ENCODE measurements at regions not wholly inside any gene's neighbourhood (a gene's known extent, or its start where the extent isn't known, plus 50 kb on each side); places are given as distances from the start of the nearest gene placed in this dataset.

- no peak overlapping the region for H3K27ac Mint-ChIP-seq (ENCODE audit: unreplicated experiment)
- no peaks in the 10 kb centered on the region for H3K9me3 Mint-ChIP-seq (ENCODE audit: unreplicated experiment)
- no peak for TF ChIP-seq CTCF (IDR thresholded peaks at IDR 0.05)
- H3K27me3 Mint-ChIP-seq (ENCODE audit: unreplicated experiment) = peaks cover 2% of the 10 kb centered on the region
- no peaks in the 10 kb centered on the region for H3K36me3 Mint-ChIP-seq (ENCODE audit: unreplicated experiment)
- no peak overlapping the region for H3K4me3 Mint-ChIP-seq (ENCODE audit: unreplicated experiment)
- H3K4me1 Mint-ChIP-seq (ENCODE audit: unreplicated experiment) = no peaks in the 10 kb centered on the region
- no peak for DNase-seq (ENCODE audit: extremely low spot score, unreplicated experiment)
Observed at GRCh38 chr2:16022548-16023240, 82.3 kb downstream of the MYCN start.

DNA sequence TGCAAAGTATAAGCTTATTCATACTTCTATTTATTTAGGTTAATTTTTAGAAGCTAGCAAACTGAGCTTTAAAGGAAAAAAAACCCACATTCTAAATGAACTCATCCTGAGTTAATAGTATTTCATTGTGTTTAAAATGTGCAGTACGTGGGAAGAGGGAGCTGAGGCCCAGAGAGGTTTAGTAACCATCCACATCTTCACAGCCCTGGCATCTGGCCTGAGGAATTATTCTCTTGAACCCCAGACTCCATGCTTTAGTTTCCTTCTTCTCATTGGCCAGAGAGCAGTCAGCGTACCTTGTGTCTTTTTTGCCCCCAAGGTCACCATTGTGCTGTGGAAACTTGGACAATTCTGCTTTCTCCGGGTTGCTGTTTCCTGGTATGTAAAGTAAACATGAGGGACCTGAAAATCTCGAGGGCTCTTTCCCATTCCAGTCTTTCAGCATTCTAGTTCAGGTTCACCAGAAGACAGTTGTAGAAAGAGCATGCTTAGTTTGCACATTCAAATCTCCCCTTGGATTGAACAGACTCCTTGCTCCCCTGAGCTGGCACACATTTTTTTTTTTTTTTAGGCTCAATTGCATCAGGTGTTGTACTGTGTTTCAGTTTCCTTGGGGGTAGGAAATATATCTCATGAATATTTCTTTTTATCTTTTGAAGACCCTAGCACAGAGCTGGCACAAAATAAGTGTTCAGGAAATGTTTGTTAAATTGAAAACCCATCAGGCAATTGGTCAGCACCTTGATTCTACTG lies 81.4 kb downstream of the MYCN start:
- no peaks in the 10 kb centered on the region for H3K36me3 Mint-ChIP-seq (ENCODE audit: unreplicated experiment)
- no peaks in the 10 kb centered on the region for H3K4me1 Mint-ChIP-seq (ENCODE audit: unreplicated experiment)
- no peak overlapping the region for H3K27ac Mint-ChIP-seq (ENCODE audit: unreplicated experiment)
- H3K9me3 Mint-ChIP-seq (ENCODE audit: unreplicated experiment) = no peaks in the 10 kb centered on the region
- TF ChIP-seq CTCF (IDR thresholded peaks at IDR 0.05) = no peak
- DNase-seq (ENCODE audit: extremely low spot score, unreplicated experiment) = no peak
- no peak overlapping the region for H3K4me3 Mint-ChIP-seq (ENCODE audit: unreplicated experiment)
- H3K27me3 Mint-ChIP-seq (ENCODE audit: unreplicated experiment) = peaks cover 2% of the 10 kb centered on the region

DNA sequence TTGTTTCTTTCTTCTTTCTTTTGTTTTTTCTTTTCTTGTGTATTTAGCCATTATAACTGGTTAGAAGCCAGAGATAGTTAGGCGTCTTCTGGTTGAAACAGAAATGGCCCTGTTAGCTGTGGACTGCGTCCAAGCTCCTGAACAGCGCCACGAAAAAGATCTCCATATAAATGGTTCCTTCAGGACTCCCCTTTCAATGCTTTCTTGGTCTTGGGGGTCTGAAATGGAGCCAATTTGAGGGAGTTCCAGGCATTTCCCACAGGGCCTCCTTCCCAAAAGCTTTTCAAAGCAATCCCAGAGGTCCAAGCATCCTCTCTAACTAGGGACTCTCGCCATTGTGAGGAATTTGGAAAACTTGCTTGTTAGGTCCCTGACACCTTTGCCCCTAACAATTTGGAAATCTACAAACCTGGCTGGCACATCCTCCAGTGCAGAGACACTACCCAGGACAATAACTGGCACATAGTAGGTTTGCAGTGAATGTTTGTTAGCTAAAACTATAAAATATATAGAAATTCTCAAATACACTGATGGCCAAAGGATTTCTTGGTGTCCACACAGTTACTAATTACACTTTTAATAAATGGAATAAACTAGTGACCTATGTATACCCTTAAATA lies 80.1 kb downstream of the MYCN start:
- H3K9me3 Mint-ChIP-seq (ENCODE audit: unreplicated experiment) = no peaks in the 10 kb centered on the region
- no peak overlapping the region for H3K27ac Mint-ChIP-seq (ENCODE audit: unreplicated experiment)
- H3K4me3 Mint-ChIP-seq (ENCODE audit: unreplicated experiment) = no peak overlapping the region
- peaks cover 2% of the 10 kb centered on the region for H3K27me3 Mint-ChIP-seq (ENCODE audit: unreplicated experiment)
- H3K36me3 Mint-ChIP-seq (ENCODE audit: unreplicated experiment) = no peaks in the 10 kb centered on the region
- no peaks in the 10 kb centered on the region for H3K4me1 Mint-ChIP-seq (ENCODE audit: unreplicated experiment)
- no peak for DNase-seq (ENCODE audit: extremely low spot score, unreplicated experiment)
- no peak for TF ChIP-seq CTCF (IDR thresholded peaks at IDR 0.05)

DNA sequence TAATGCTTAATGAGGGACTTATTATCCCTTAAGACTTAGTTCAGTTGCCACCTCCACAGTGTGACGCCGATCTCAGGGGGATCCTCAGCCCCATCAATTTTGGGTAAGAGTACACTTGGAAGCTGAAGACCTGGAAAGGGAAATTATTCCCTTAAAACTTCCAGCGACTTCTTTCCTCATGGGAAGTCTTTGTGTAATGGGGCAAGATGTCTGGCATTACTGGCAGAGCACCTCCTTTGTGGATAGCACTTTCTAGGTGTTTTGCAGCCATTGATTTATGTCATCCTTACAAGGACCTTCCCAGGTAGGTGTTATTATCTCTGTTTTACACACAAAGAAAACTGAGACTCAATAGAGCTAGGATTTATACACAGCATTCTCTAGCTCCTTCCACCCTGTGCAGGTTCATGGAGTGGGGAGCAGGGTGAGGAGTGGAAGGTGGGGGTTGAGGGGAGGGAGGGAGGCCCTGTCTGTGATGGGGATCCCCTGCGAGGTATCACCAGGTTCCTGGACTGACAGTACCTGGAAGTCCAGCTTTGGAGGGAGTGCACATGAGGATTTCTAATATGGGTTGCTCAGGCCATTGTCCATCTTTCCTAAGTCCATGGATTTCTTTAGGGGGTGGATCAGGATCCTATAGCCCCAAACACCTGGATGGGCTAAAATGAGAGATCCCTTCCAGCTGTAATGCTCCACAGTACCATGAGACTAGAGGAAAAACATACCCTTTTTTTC lies 79.4 kb downstream of the MYCN start:
- Mint-ChIP-seq H3K4me3 (ENCODE audit: unreplicated experiment) (no peak overlapping the region), H3K9me3 (ENCODE audit: unreplicated experiment) (no peaks in the 10 kb centered on the region), H3K27ac (ENCODE audit: unreplicated experiment) (no peak overlapping the region), H3K4me1 (ENCODE audit: unreplicated experiment) (no peaks in the 10 kb centered on the region), H3K27me3 (ENCODE audit: unreplicated experiment) (peaks cover 2% of the 10 kb centered on the region), H3K36me3 (ENCODE audit: unreplicated experiment) (no peaks in the 10 kb centered on the region)
- TF ChIP-seq CTCF (IDR thresholded peaks at IDR 0.05) = no peak
- no peak for DNase-seq (ENCODE audit: extremely low spot score, unreplicated experiment)

All from osteocyte (in vitro differentiated cells).